Hepatocyte (in vitro differentiated cells): ENCODE measurements at regions not wholly inside any gene's neighbourhood (a gene's known extent, or its start where the extent isn't known, plus 50 kb on each side); places are given as distances from the start of the nearest gene placed in this dataset.

ENCODE experiments used
- CTCF ChIP-seq: fragments of 200-600 bp; sonication (generic); IDR thresholded peaks from 2 replicates; pipeline ENCODE4 v1.5.1; 2016; ENCODE audit warnings: antibody characterized with exemption, mild to moderate bottlenecking; ENCODE audit not compliant: poor library complexity
- EZH2phosphoT487 ChIP-seq: fragments of 200-600 bp; sonication (generic); IDR thresholded peaks from one replicate; pipeline ENCODE4 v1.6.1; 2018; ENCODE audit warnings: antibody characterized with exemption, mild to moderate bottlenecking, low read depth, moderate library complexity; ENCODE audit not compliant: unreplicated experiment, severe bottlenecking

GRCh38 chr10:53638006-53638405, 865.4 kb upstream of the MBL2 start:
- TF ChIP-seq CTCF = no peak
- no peak for TF ChIP-seq EZH2phosphoT487
